ENCODE measurements at regions not wholly inside any gene's neighbourhood (a gene's known extent, or its start where the extent isn't known, plus 50 kb on each side); places are given as distances from the start of the nearest gene placed in this dataset.

GRCh38 chr1:229157480-229157879 lies 113.4 kb upstream of the RAB4A start:
- no peak overlapping the region for H3K4me3 ChIP-seq (ENCODE audit: low read depth, poor library complexity, severe bottlenecking)
- 79 to 90% methylated on average over 4 of the region's 4 CpGs for WGBS, 2 donors
- DNase-seq (ENCODE audit: low spot score in 2 of 2): no peak
- intact Hi-C loops (cut with DNase I; ENCODE audit: low total_unique reads): no loop called here
- TF ChIP-seq CTCF (IDR thresholded peaks at IDR 0.05) (no peak), POLR2A (IDR thresholded peaks at IDR 0.05) (no peak)

DNA sequence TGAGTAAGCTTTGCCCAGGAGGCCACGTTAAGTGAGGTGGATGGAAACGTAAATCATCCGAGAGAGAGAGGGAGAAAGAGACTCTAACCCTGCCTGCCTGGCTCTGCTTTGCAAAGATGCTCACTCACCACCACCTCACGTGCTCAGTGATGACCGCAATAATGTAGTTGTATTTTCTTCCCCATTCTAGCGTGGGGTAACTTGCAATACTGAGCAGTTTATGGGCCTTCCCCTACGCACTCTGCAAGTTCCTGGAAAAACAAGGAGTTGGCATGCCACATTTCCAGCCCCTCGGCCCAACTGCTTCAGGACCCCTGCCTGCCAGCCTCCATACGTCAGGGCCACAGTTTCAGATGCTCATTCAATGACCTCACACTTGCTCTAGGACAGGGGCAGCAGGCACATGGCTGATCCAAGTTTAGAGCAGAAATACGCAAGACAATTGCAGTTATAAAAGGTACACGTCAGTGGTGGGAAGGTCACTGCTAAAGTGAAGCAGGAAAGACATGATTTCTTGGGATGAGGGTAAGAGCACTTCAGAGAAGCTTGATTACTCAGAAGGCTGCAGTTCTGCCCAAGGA lies 112.5 kb upstream of the RAB4A start:
- H3K4me3 ChIP-seq (ENCODE audit: low read depth, poor library complexity, severe bottlenecking): no peak overlapping the region
- no peak for TF ChIP-seq CTCF (IDR thresholded peaks at IDR 0.05)
- no peak for TF ChIP-seq POLR2A (IDR thresholded peaks at IDR 0.05)
- DNase-seq (ENCODE audit: low spot score in 2 of 2): peak in 1 of 2 donors; percentile 28
- WGBS, 2 donors: 83 to 87% methylated on average over 11 of the region's 11 CpGs
- intact Hi-C loops (cut with DNase I; ENCODE audit: low total_unique reads): no loop called here

DNA sequence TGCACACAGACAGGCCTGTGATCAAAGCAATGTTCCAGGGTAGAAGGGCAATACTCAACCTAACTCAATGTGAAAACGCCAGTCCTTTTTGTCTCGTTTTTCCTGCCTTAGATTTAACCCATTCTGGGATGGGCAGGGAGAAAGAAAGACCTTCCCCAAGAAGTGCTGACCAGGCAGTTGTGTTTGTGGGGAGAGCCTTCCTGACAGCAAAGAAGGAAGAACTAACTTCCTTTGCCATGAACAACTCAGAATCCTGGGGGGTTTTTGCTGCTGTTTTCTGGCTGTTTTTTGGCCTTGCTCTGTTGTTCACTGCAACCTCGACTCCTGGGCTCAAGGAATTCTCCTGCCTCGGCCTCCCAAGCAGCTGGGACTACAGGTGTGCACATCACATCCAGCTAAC lies 112.0 kb upstream of the RAB4A start:
- WGBS, 2 donors: 61% methylated on average over 4 of the region's 4 CpGs
- no peak overlapping the region for H3K4me3 ChIP-seq (ENCODE audit: low read depth, poor library complexity, severe bottlenecking)
- DNase-seq (ENCODE audit: low spot score in 2 of 2): no peak
- TF ChIP-seq POLR2A (IDR thresholded peaks at IDR 0.05) (no peak), CTCF (IDR thresholded peaks at IDR 0.05) (no peak)
- intact Hi-C loops (cut with DNase I; ENCODE audit: low total_unique reads): no loop called here

DNA sequence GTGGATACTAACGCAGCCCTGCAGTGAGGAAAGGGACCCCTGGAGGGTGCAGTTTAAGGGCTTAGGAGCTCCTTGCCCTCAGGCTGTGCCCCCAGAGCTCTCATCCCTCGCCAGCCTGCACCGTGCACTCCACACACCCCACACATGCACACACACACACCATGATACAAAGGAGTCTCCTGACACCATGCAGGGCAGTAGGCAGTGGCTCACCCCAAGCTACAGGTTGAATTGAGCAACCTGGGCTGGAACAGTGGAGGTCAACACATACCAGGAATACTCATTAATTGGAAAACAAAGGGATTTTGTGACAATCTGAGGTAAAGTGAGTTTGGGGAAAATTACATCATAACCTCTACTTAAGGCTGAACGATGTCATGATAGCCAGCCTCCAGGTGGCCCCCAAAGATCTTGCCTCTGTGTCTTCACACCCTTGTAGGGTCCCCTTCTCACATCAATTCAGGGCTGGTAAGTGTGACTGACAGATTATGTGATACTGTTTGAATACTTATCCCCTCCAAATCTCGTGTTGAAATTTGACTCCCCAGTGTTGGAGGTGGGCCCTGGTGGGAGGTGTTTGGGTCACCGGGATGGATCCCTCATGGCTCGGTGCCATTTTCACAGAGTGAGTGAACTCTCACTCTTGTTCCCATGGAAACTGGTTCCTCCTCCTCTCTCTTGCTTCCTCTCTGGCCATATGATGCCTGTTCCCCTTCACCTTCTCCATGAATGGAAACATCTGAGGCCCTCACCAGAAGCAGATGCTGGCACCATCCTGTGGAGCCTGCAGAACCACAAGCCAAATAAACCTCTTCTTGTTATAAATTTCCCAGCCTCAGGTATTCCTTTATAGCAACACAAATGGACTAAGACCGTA lies 111.0 kb upstream of the RAB4A start:
- WGBS, 2 donors: 72 to 75% methylated on average over 8 of the region's 8 CpGs
- TF ChIP-seq CTCF (IDR thresholded peaks at IDR 0.05) (no peak), POLR2A (IDR thresholded peaks at IDR 0.05) (no peak)
- H3K4me3 ChIP-seq (ENCODE audit: low read depth, poor library complexity, severe bottlenecking): no peak overlapping the region
- intact Hi-C loops (cut with DNase I; ENCODE audit: low total_unique reads): no loop called here
- no peak for DNase-seq (ENCODE audit: low spot score in 2 of 2)

DNA sequence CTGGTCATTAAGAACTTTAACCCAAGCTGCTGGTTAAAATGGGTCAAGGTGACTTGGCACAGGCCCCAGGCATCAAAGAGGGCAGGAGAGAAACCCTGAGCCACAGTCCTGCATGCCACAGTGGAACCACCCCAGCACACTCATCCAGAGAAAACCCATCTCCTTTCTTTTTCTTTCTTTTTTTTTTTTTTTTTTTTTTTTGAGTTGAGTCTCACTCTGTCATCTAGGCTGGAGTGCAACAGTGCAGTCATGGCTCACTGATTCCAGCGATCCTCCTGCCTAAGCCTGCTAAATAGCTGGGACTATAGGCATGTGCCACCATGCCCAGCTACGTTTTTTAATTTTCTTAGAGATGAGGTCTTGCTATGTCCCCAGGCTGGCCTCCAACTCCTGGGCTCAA lies 109.2 kb upstream of the RAB4A start:
- no peak overlapping the region for H3K4me3 ChIP-seq (ENCODE audit: low read depth, poor library complexity, severe bottlenecking)
- WGBS, 2 donors: 44 to 50% methylated on average over 2 of the region's 2 CpGs
- intact Hi-C loops (cut with DNase I; ENCODE audit: low total_unique reads): no loop called here
- no peak for TF ChIP-seq CTCF (IDR thresholded peaks at IDR 0.05)
- no peak for TF ChIP-seq POLR2A (IDR thresholded peaks at IDR 0.05)
- DNase-seq (ENCODE audit: low spot score in 2 of 2): no peak
